T-helper 2 cell treated with Interferon-gamma antibody and Interleukin-4, amounts not matched to agents 5 μg/mL and 100 μg/mL, for 36 hours (primary cell): ENCODE measurements at regions not wholly inside any gene's neighbourhood (a gene's known extent, or its start where the extent isn't known, plus 50 kb on each side); places are given as distances from the start of the nearest gene placed in this dataset.

Source experiments
- DNase-seq: peaks from one replicate; pipeline ENCODE4 v3.0.0; 2021; ENCODE audit warnings: low spot score
- H3K27ac Mint-ChIP-seq: one replicate; pipeline ENCODE4 v1.8.0; 2021; ENCODE audit warnings: mild to moderate bottlenecking, mixed read lengths
- H3K27me3 Mint-ChIP-seq: one replicate; pipeline ENCODE4 v1.8.0; 2021; ENCODE audit warnings: low read depth, mixed read lengths
- H3K36me3 Mint-ChIP-seq: one replicate; pipeline ENCODE4 v1.8.0; 2021; ENCODE audit warnings: low read depth, mixed read lengths
- H3K4me1 Mint-ChIP-seq: one replicate; pipeline ENCODE4 v1.8.0; 2021; ENCODE audit warnings: low read depth, mixed read lengths
- H3K4me3 Mint-ChIP-seq: one replicate; pipeline ENCODE4 v1.8.0; 2022; ENCODE audit warnings: mild to moderate bottlenecking, moderate library complexity, mixed read lengths
- H3K9me3 Mint-ChIP-seq: one replicate; pipeline ENCODE4 v1.8.0; 2021; ENCODE audit warnings: mixed read lengths

GRCh38 chrX:39823424-39823823 is 274.3 kb downstream of the BCOR start:
- Mint-ChIP-seq H3K9me3 (no peaks in the 10 kb centered on the region), H3K4me3 (no peak overlapping the region), H3K27ac (no peak overlapping the region), H3K27me3 (peaks cover 3% of the 10 kb centered on the region), H3K36me3 (no peaks in the 10 kb centered on the region), H3K4me1 (peaks cover 9% of the 10 kb centered on the region)
- no peak for DNase-seq

- H3K9me3 Mint-ChIP-seq: no peaks in the 10 kb centered on the region
- H3K36me3 Mint-ChIP-seq: no peaks in the 10 kb centered on the region
- DNase-seq: no peak
- H3K27ac Mint-ChIP-seq: no peak overlapping the region
- no peak overlapping the region for H3K4me3 Mint-ChIP-seq
- H3K4me1 Mint-ChIP-seq: peaks cover 9% of the 10 kb centered on the region
- peaks cover 3% of the 10 kb centered on the region for H3K27me3 Mint-ChIP-seq
Observed at GRCh38 chrX:39823854-39824253, 273.9 kb downstream of the BCOR start.

GRCh38 chrX:39826813-39827543 is 270.8 kb downstream of the BCOR start:
- Mint-ChIP-seq H3K27me3 (peaks cover 3% of the 10 kb centered on the region), H3K36me3 (no peaks in the 10 kb centered on the region), H3K27ac (no peak overlapping the region), H3K4me3 (no peak overlapping the region), H3K9me3 (no peaks in the 10 kb centered on the region), H3K4me1 (peaks cover 9% of the 10 kb centered on the region)
- DNase-seq: no peak

GRCh38 chrX:39827951-39828350 is 269.8 kb downstream of the BCOR start:
- no peaks in the 10 kb centered on the region for H3K27me3 Mint-ChIP-seq

GRCh38 chrX:39828971-39829370 is 268.8 kb downstream of the BCOR start:
- DNase-seq: no peak
- peaks cover 5% of the 10 kb centered on the region for H3K4me1 Mint-ChIP-seq
- no peak overlapping the region for H3K4me3 Mint-ChIP-seq
- H3K27me3 Mint-ChIP-seq: no peaks in the 10 kb centered on the region
- H3K9me3 Mint-ChIP-seq: no peaks in the 10 kb centered on the region
- no peaks in the 10 kb centered on the region for H3K36me3 Mint-ChIP-seq
- no peak overlapping the region for H3K27ac Mint-ChIP-seq

More at GRCh38 chrX:39827951-39828350, 269.8 kb downstream of the BCOR start:
- H3K9me3 Mint-ChIP-seq: no peaks in the 10 kb centered on the region
- no peak overlapping the region for H3K27ac Mint-ChIP-seq
- no peak overlapping the region for H3K4me3 Mint-ChIP-seq
- H3K4me1 Mint-ChIP-seq: peaks cover 9% of the 10 kb centered on the region
- DNase-seq: no peak
- no peaks in the 10 kb centered on the region for H3K36me3 Mint-ChIP-seq

GRCh38 chrX:39829965-39830364 is 267.8 kb downstream of the BCOR start:
- Mint-ChIP-seq H3K27me3 (no peaks in the 10 kb centered on the region), H3K4me1 (peaks cover 3% of the 10 kb centered on the region), H3K4me3 (no peak overlapping the region), H3K36me3 (no peaks in the 10 kb centered on the region), H3K9me3 (no peaks in the 10 kb centered on the region), H3K27ac (no peak overlapping the region)
- no peak for DNase-seq

GRCh38 chrX:39830414-39830813 is 267.3 kb downstream of the BCOR start:
- Mint-ChIP-seq H3K27ac (no peak overlapping the region), H3K9me3 (no peaks in the 10 kb centered on the region), H3K4me1 (peaks cover 3% of the 10 kb centered on the region), H3K4me3 (no peak overlapping the region), H3K36me3 (no peaks in the 10 kb centered on the region), H3K27me3 (no peaks in the 10 kb centered on the region)
- DNase-seq: no peak

GRCh38 chrX:39832211-39832610 is 265.5 kb downstream of the BCOR start:
- H3K4me1 Mint-ChIP-seq: no peaks in the 10 kb centered on the region
- no peaks in the 10 kb centered on the region for H3K27me3 Mint-ChIP-seq

GRCh38 chrX:39834600-39834999 is 263.2 kb downstream of the BCOR start:
- no peaks in the 10 kb centered on the region for H3K9me3 Mint-ChIP-seq

More at GRCh38 chrX:39832211-39832610, 265.5 kb downstream of the BCOR start:
- Mint-ChIP-seq H3K27ac (no peak overlapping the region), H3K4me3 (no peak overlapping the region), H3K36me3 (no peaks in the 10 kb centered on the region), H3K9me3 (no peaks in the 10 kb centered on the region)
- no peak for DNase-seq

GRCh38 chrX:39835241-39835640 is 262.5 kb downstream of the BCOR start:
- Mint-ChIP-seq H3K36me3 (no peaks in the 10 kb centered on the region), H3K9me3 (no peaks in the 10 kb centered on the region), H3K4me1 (no peaks in the 10 kb centered on the region), H3K27ac (no peak overlapping the region), H3K4me3 (no peak overlapping the region), H3K27me3 (no peaks in the 10 kb centered on the region)
- DNase-seq: no peak

More at GRCh38 chrX:39834600-39834999, 263.2 kb downstream of the BCOR start:
- no peaks in the 10 kb centered on the region for H3K27me3 Mint-ChIP-seq
- H3K4me3 Mint-ChIP-seq: no peak overlapping the region
- H3K4me1 Mint-ChIP-seq: no peaks in the 10 kb centered on the region
- no peak for DNase-seq
- no peak overlapping the region for H3K27ac Mint-ChIP-seq
- H3K36me3 Mint-ChIP-seq: no peaks in the 10 kb centered on the region

GRCh38 chrX:39835776-39836175 is 262.0 kb downstream of the BCOR start:
- H3K4me3 Mint-ChIP-seq: no peak overlapping the region
- H3K27me3 Mint-ChIP-seq: no peaks in the 10 kb centered on the region
- no peaks in the 10 kb centered on the region for H3K9me3 Mint-ChIP-seq

GRCh38 chrX:39836802-39837420 is 260.8 kb downstream of the BCOR start:
- H3K4me1 Mint-ChIP-seq: no peaks in the 10 kb centered on the region
- H3K9me3 Mint-ChIP-seq: no peaks in the 10 kb centered on the region
- H3K36me3 Mint-ChIP-seq: no peaks in the 10 kb centered on the region
- no peak for DNase-seq
- H3K27ac Mint-ChIP-seq: no peak overlapping the region
- no peak overlapping the region for H3K4me3 Mint-ChIP-seq
- no peaks in the 10 kb centered on the region for H3K27me3 Mint-ChIP-seq

More at GRCh38 chrX:39835776-39836175, 262.0 kb downstream of the BCOR start:
- Mint-ChIP-seq H3K36me3 (no peaks in the 10 kb centered on the region), H3K4me1 (no peaks in the 10 kb centered on the region), H3K27ac (no peak overlapping the region)
- DNase-seq: no peak

GRCh38 chrX:39837688-39838087 is 260.1 kb downstream of the BCOR start:
- Mint-ChIP-seq H3K27ac (no peak overlapping the region), H3K36me3 (no peaks in the 10 kb centered on the region), H3K27me3 (no peaks in the 10 kb centered on the region), H3K4me3 (no peak overlapping the region), H3K4me1 (no peaks in the 10 kb centered on the region), H3K9me3 (no peaks in the 10 kb centered on the region)
- no peak for DNase-seq

GRCh38 chrX:39839371-39839770 is 258.4 kb downstream of the BCOR start:
- no peaks in the 10 kb centered on the region for H3K27me3 Mint-ChIP-seq
- H3K4me3 Mint-ChIP-seq: no peak overlapping the region
- H3K9me3 Mint-ChIP-seq: no peaks in the 10 kb centered on the region
- H3K4me1 Mint-ChIP-seq: no peaks in the 10 kb centered on the region
- H3K27ac Mint-ChIP-seq: no peak overlapping the region
- no peaks in the 10 kb centered on the region for H3K36me3 Mint-ChIP-seq
- DNase-seq: no peak
